Duodenal mucosa (tissue), 2 donors: ENCODE measurements at regions not wholly inside any gene's neighbourhood (a gene's known extent, or its start where the extent isn't known, plus 50 kb on each side); places are given as distances from the start of the nearest gene placed in this dataset.

Experiments
- H3K27ac ChIP-seq: one replicate; pipeline ENCODE4 v1.7.0; 2013; ENCODE audit warnings: low read depth, low read length
- H3K27me3 ChIP-seq, 2 donors: one replicate each; pipeline ENCODE4 v1.7.0; 2013; ENCODE audit warnings: low read length in 2 of 2, control low read depth in 1 of 2; ENCODE audit not compliant: insufficient read depth in 2 of 2, control insufficient read depth in 1 of 2
- H3K36me3 ChIP-seq, 2 donors: one replicate each; pipeline ENCODE4 v1.7.0; 2013; ENCODE audit warnings: low read length in 2 of 2, control low read depth in 1 of 2; ENCODE audit not compliant: insufficient read depth in 2 of 2, control insufficient read depth in 1 of 2
- H3K4me1 ChIP-seq, 2 donors: one replicate each; pipeline ENCODE4 v1.7.0; 2013; ENCODE audit warnings: low read length in 2 of 2, control low read depth in 1 of 2; ENCODE audit not compliant: insufficient read depth in 2 of 2, control insufficient read depth in 1 of 2
- H3K4me3 ChIP-seq, 2 donors: one replicate each; pipeline ENCODE4 v1.7.0; 2013; ENCODE audit warnings: low read length in 2 of 2, low read depth in 1 of 2
- H3K9ac ChIP-seq, 2 donors: one replicate each; pipeline ENCODE4 v1.7.0; 2013; ENCODE audit warnings: low read length in 2 of 2, low read depth in 1 of 2
- H3K9me3 ChIP-seq, 2 donors: one replicate each; pipeline ENCODE4 v1.7.0; 2013; ENCODE audit warnings: low read length in 2 of 2, control low read depth in 1 of 2; ENCODE audit not compliant: control insufficient read depth in 1 of 2

DNA sequence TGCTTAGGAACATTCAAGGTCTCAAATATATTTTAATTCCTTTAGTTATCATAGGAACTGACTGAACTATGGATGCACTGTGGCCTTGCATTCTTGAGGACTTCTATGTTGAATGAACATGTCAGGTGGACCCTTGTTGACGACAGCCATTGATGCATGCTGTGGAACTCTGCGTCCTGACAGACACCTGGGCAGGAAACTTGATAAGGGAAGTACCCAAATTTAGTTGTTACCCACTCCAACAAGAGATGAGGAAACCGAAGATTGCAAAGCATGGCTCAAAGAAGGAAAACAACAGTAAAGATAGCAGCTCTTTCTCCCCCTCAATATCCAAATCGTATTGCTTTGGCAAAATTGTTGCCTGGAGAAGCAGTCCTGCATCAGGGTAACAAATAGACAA, 540.0 kb upstream of the NR3C2 start:
- no peaks in the 10 kb centered on the region for H3K27me3 ChIP-seq
- no peak overlapping the region for H3K9ac ChIP-seq
- peaks cover 0 to 2% of the 10 kb centered on the region in 2 donors for H3K4me1 ChIP-seq
- no peak overlapping the region for H3K27ac ChIP-seq
- H3K9me3 ChIP-seq, result no peaks in the 10 kb centered on the region
- no peak overlapping the region for H3K4me3 ChIP-seq
- no peaks in the 10 kb centered on the region for H3K36me3 ChIP-seq

DNA sequence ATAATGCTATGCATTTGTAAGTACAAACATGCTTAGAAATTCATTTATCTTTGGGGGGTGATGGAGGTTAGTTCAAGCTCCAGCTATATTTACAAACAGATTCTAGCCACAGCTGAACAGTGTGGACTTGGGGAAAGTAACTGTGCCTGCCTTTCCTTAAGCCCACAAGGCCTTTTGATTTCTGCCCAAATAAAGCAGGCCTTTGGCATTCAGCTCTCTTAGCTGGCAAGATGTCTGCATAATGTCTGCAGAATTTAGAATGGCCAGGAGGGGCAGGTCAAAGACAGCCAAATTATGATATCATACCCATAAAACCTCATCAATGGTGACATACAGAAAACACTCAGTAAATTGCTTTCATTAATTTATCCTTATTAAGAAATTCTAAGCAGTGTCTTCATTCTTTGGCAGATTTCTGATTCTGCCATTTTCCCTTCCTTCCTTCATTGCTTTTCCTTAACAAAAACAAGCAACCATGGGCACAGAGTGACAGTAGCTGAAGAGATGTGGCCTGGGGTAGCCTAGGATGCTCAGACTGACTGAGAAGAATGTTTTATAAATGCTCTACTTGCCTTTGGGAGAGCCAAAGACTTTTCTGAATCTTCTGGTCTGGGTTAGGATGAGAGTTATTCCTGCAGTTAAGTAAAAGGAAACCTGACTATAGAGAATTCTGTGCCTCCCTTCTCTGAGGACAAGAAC, 538.7 kb upstream of the NR3C2 start:
- no peak overlapping the region for H3K4me3 ChIP-seq
- no peaks in the 10 kb centered on the region for H3K27me3 ChIP-seq
- no peaks in the 10 kb centered on the region for H3K36me3 ChIP-seq
- H3K4me1 ChIP-seq, result no peaks in the 10 kb centered on the region
- no peaks in the 10 kb centered on the region for H3K9me3 ChIP-seq
- H3K9ac ChIP-seq, result no peak overlapping the region
- no peak overlapping the region for H3K27ac ChIP-seq

DNA sequence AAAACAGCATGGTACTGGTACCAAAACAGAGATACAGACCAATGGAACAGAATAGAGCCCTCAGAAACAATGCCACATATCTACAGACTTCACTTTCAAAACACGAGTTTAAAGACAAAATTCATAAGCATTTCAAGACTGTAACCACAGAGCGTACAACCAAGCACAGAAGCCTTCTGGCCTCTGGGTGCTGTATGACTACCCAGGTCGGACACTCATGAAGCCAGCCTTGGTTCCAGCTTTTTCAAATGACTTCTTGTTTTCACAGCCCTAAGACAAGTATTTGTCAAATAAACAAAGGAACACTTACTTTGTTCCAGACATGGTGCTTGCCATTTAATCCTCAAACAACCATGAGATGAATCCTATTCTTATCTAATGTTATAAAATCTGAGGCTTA, 536.1 kb upstream of the NR3C2 start:
- H3K27ac ChIP-seq, result no peak overlapping the region
- H3K4me1 ChIP-seq, result no peaks in the 10 kb centered on the region
- no peaks in the 10 kb centered on the region for H3K36me3 ChIP-seq
- no peaks in the 10 kb centered on the region for H3K27me3 ChIP-seq
- H3K9ac ChIP-seq, result no peak overlapping the region
- H3K9me3 ChIP-seq, result no peaks in the 10 kb centered on the region
- H3K4me3 ChIP-seq, result no peak overlapping the region

DNA sequence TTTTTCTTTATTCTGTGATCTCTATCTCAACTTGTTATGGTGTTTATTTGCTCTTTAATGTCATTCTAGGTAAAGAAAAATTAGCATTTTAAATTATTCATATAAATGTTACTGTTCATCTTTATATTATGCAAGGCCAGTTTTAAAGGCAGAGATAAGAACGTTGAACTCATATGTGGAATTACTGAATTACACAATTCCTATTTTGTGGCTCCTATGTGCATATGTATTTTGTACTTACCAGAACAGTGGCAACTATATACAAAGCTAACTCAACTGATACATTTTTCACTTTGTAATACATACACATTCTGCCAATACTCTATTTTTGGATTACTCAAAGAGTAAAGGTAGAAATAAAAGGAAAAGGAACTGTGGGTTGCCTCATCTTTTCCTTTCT, 533.2 kb upstream of the NR3C2 start:
- H3K9ac ChIP-seq, result no peak overlapping the region
- H3K27me3 ChIP-seq, result no peaks in the 10 kb centered on the region
- no peaks in the 10 kb centered on the region for H3K4me1 ChIP-seq
- H3K4me3 ChIP-seq, result no peak overlapping the region
- no peak overlapping the region for H3K27ac ChIP-seq
- no peaks in the 10 kb centered on the region for H3K9me3 ChIP-seq
- H3K36me3 ChIP-seq, result no peaks in the 10 kb centered on the region

DNA sequence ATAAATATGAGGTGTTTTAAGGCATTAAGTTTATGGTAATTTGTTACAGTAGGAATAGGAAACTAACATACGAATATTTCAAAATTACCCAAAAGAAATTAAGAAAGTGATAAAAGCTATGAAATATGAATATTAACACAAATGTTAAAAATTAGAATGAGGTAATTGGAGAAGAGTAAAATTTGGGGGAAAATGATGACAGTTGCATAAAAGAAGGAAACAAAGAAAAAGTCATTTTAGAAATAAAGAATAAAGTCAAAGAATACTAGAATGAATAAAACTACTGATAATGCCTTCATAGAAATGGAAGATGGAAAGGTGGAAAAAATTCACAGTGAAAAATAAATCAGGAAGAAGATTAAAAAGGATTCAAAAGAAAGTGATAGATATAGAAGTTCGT, 522.9 kb upstream of the NR3C2 start:
- Histone ChIP-seq H3K4me1 (no peaks in the 10 kb centered on the region), H3K9me3 (no peaks in the 10 kb centered on the region), H3K27me3 (no peaks in the 10 kb centered on the region), H3K36me3 (no peaks in the 10 kb centered on the region), H3K9ac (no peak overlapping the region), H3K27ac (no peak overlapping the region), H3K4me3 (no peak overlapping the region)

DNA sequence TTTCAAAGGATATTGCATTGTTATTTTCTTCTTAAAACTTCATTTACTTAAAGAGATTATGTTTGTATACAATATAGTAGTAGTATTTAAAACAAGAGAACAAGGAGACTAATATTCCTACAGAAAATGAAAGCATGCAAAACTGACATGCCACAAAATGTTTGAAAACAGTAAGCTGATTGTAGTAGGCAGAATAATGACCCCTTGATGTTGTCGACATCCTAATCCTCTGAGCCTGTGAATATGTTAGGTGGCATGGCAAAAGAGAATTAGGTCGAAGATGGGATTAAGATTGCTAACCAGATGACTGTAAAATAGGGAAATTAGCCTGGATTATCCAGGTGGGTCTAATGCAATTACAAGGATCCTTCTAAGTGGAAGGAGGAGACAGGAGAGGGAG, 522.2 kb upstream of the NR3C2 start:
- no peaks in the 10 kb centered on the region for H3K36me3 ChIP-seq
- H3K27me3 ChIP-seq, result no peaks in the 10 kb centered on the region
- no peak overlapping the region for H3K27ac ChIP-seq
- no peaks in the 10 kb centered on the region for H3K4me1 ChIP-seq
- H3K9ac ChIP-seq, result no peak overlapping the region
- H3K9me3 ChIP-seq, result no peaks in the 10 kb centered on the region
- no peak overlapping the region for H3K4me3 ChIP-seq

DNA sequence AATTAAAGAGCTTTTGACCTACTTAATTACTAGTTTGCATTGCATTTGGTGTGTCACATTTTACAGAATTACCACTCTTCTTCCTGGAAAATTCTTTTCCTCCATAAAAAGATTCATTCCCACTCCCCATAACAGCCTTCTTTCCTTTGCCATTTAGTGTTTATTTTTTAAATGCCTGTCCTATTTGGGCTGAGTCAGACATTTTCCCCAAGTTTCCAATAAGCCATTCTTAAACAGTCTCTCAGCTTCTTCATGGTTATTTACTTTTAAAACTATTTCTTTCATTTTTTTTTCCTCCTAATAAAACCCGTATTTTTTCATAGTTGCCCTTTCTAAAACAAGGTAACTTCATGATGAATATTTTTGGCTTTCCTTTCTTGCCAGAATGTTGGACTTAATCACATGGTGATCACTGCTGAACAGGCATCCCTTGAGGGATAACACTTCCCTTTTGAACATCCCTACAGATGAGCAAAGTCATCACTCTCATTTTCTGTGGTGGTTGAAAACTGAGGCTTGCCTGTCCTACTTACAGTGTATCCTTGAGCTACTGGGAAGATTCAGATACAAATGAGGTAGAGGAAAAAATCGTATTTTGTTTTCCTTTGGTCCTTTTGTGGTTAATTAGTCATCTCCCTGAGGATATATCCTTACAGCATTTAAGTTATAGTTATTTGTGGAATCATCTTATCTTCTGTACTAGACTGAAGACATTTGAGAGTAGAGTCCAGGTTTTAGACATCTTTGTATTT, 520.5 kb upstream of the NR3C2 start:
- Histone ChIP-seq H3K4me3 (no peak overlapping the region), H3K4me1 (no peaks in the 10 kb centered on the region), H3K27me3 (no peaks in the 10 kb centered on the region), H3K9ac (no peak overlapping the region), H3K36me3 (no peaks in the 10 kb centered on the region), H3K9me3 (no peaks in the 10 kb centered on the region), H3K27ac (no peak overlapping the region)

DNA sequence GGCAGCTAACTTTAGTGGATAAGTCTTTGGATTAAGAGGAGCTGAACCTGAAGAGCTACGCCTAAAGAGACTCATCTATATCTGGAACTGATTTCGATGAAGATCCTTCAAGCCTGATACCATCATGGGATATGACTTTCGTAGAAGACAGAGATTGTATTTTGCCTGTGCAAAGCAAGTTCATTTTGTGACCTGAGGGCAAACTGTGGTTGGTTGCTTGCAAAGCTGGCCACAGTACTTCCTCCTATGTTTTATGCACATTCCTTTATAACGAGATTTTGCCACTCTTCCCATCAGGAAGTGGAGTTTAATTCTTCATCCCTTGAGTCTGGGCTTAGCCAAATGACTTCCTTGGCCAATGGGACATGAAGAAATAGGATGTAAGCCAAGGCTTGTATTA, 519.3 kb upstream of the NR3C2 start:
- no peaks in the 10 kb centered on the region for H3K4me1 ChIP-seq
- no peaks in the 10 kb centered on the region for H3K27me3 ChIP-seq
- H3K9ac ChIP-seq, result no peak overlapping the region
- H3K4me3 ChIP-seq, result no peak overlapping the region
- H3K9me3 ChIP-seq, result no peaks in the 10 kb centered on the region
- H3K36me3 ChIP-seq, result no peaks in the 10 kb centered on the region
- H3K27ac ChIP-seq, result no peak overlapping the region

DNA sequence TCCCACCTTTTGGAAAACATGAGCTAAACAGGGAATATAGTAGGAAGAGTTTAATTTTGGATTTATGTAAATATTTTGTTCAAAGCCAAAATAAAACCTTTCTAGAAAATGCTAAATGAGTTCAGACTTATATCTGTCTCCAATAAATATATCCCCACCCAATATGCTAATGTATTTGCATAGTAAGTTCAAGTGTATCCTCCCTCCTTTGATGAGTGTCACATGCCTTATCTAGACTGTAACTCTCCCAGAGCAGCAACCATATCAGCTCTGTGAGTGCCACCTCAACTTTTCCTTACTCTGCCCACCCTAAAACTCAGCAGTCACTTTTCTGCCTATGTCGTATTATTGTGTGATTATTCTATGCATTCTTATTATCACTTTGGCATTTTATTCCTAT, 516.1 kb upstream of the NR3C2 start:
- Histone ChIP-seq H3K9ac (no peak overlapping the region), H3K36me3 (no peaks in the 10 kb centered on the region), H3K4me3 (no peak overlapping the region), H3K9me3 (no peaks in the 10 kb centered on the region), H3K27me3 (no peaks in the 10 kb centered on the region), H3K4me1 (no peaks in the 10 kb centered on the region), H3K27ac (no peak overlapping the region)

DNA sequence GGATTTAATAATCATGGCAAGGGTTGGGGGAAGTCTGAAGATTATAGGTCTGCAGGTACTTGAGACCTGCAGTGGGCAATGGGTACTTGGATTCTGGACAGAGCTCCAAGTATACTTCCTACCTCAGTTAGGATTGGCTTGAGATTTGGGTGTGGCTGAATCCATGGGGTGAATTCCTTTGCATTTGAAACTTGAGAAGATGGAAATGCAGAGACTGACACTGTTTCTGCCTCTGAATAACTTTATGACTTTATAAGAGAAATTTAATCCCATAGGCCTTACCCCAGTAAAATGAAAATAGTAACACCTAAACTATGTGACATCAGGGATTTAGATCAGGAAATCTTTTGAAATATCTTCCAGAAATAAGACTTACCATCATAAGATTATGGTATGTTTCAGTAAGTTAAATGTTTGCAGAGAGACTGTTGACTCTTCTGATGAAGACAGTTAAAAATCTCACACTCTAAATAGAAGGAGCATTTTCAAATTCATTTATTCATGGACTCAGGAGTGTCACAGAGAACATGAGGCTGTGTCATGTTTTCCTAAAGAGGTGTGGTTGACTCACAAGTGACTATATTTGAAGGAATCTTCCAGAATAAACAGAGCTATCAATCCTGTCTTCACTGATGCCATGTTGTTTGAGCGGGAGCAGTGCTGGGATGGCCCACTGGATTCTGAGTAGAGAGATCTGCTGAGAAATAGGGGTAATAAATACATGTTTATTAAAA, 513.5 kb upstream of the NR3C2 start:
- Histone ChIP-seq H3K9me3 (no peaks in the 10 kb centered on the region), H3K9ac (no peak overlapping the region), H3K36me3 (no peaks in the 10 kb centered on the region), H3K27ac (no peak overlapping the region), H3K4me1 (no peaks in the 10 kb centered on the region), H3K27me3 (no peaks in the 10 kb centered on the region), H3K4me3 (no peak overlapping the region)
